ENCODE measurements at regions not wholly inside any gene's neighbourhood (a gene's known extent, or its start where the extent isn't known, plus 50 kb on each side); places are given as distances from the start of the nearest gene placed in this dataset.
"Not testable (repeated sequence)": the region's sequence is repeated elsewhere in the genome, so short reads cannot be mapped to it uniquely, and the experiment has no call there.

DNA sequence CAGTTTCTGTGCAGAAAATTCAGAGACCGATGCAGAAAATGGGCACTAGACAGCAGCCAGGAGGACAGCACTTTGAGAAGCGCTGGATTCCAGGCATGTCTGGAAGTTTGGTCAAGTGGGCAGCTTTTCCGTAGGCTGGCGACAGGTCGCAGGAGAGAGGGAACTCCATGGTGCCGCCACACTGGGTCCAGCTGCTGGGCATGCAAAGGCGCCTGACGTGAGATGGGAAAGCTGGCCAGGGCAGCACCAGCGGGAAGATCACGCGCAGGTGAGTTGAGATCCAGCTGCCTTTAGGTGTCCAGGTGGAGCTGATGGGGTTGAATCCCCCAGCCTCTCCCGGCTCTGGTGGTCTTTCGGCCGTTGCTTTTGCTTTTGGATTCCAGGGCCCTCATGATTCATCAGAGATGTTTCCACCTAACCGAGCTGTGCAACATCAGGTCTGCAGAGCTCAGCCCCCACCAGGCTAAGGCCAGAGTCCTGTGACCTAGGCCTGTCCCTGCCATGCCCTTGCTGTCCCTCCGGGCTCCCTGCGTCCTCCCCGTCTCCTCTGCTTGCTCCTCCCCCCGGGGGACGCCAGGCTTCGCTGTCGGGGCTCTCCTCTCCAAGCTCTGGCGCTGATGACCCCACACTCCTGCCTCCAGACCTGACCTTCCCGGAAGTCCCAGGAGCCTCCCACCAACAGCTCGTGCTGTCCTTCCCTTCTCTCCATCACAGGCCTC lies 1001.7 kb downstream of the BRD1 start:
- DNase-seq, result peak; percentile 49
- Histone ChIP-seq H3K27me3 (ENCODE audit: control insufficient read depth, insufficient read depth, low read length) (no peaks in the 10 kb centered on the region), H3K36me3 (replicated peaks; ENCODE audit: control insufficient read depth, insufficient read depth, low read length) (no peaks in the 10 kb centered on the region), H3K4me3 (ENCODE audit: insufficient read depth, low read depth, low read length) (no peak overlapping the region)

GRCh38 chr22:48824712-48825651 lies 1002.7 kb downstream of the BRD1 start:
- Histone ChIP-seq H3K4me3 (ENCODE audit: insufficient read depth, low read depth, low read length) (no peak overlapping the region), H3K36me3 (replicated peaks; ENCODE audit: control insufficient read depth, insufficient read depth, low read length) (no peaks in the 10 kb centered on the region), H3K27me3 (ENCODE audit: control insufficient read depth, insufficient read depth, low read length) (no peaks in the 10 kb centered on the region)
- peak; percentile 42 for DNase-seq

- Histone ChIP-seq H3K36me3 (replicated peaks; ENCODE audit: control insufficient read depth, insufficient read depth, low read length) (no peaks in the 10 kb centered on the region), H3K4me3 (ENCODE audit: insufficient read depth, low read depth, low read length) (no peak overlapping the region), H3K27me3 (ENCODE audit: control insufficient read depth, insufficient read depth, low read length) (no peaks in the 10 kb centered on the region)
- peak; percentile 30 for DNase-seq
Measured at GRCh38 chr22:48823941-48824340, 1003.7 kb downstream of the BRD1 start.

DNA sequence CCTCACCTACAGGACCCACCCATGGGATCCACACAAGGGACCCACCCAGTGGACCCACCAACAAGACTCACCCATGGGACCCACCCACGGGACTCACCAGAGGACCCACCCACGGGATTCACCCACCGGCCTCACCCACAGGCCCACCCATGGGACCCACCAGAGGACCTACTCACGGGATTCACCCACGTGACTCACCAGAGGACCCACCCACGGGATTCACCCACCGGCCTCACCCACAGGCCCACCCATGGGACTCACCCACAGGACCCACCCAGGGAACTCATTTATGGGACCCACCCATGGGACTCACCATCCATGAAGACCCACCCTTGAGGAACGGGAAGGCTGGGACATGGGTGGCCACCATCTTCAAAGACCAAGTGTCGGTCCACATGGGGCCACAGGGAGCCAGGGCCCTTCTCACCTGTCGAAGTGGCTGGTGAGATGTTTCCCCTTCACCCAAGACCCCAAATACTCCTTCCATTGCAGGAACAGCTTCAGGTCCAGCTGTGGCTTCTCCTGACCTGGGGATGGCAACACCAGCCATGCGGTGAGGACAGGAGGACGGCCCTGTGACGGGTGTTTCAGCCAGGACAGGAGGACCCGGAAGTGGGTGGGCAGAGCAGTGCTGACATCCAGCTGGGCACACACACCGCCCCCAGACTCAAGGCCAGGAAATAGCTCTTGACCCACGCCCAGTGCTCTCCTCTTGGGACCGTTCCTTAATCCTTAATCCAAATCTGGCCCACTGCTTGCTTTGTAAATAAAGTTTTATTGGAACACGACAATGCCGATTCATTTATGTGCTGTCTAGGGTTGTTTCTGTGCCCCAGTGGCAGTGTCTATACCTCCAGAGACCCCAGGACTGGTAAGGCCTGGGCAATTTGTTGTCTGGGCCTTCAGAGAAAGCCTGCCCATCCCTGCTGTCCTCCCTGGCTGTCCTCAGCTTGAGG lies 1005.1 kb downstream of the BRD1 start:
- no peaks in the 10 kb centered on the region for H3K27me3 ChIP-seq (ENCODE audit: control insufficient read depth, insufficient read depth, low read length)
- no peaks in the 10 kb centered on the region for H3K36me3 ChIP-seq (replicated peaks; ENCODE audit: control insufficient read depth, insufficient read depth, low read length)
- DNase-seq, result no peak
- no peak overlapping the region for H3K4me3 ChIP-seq (ENCODE audit: insufficient read depth, low read depth, low read length)

- DNase-seq, result peak; percentile 43
- Histone ChIP-seq H3K4me3 (ENCODE audit: insufficient read depth, low read depth, low read length) (no peak overlapping the region), H3K36me3 (replicated peaks; ENCODE audit: control insufficient read depth, insufficient read depth, low read length) (no peaks in the 10 kb centered on the region), H3K27me3 (ENCODE audit: control insufficient read depth, insufficient read depth, low read length) (no peaks in the 10 kb centered on the region)
Measured at GRCh38 chr22:48821727-48822126, 1005.9 kb downstream of the BRD1 start.

GRCh38 chr22:48821346-48821690 lies 1006.4 kb downstream of the BRD1 start:
- Histone ChIP-seq H3K27me3 (ENCODE audit: control insufficient read depth, insufficient read depth, low read length) (no peaks in the 10 kb centered on the region), H3K36me3 (replicated peaks; ENCODE audit: control insufficient read depth, insufficient read depth, low read length) (no peaks in the 10 kb centered on the region), H3K4me3 (ENCODE audit: insufficient read depth, low read depth, low read length) (no peak overlapping the region)
- DNase-seq, result peak; percentile 50

- H3K4me3 ChIP-seq (ENCODE audit: insufficient read depth, low read depth, low read length), result no peak overlapping the region
- no peaks in the 10 kb centered on the region for H3K36me3 ChIP-seq (replicated peaks; ENCODE audit: control insufficient read depth, insufficient read depth, low read length)
- peak; percentile 29 for DNase-seq
- no peaks in the 10 kb centered on the region for H3K27me3 ChIP-seq (ENCODE audit: control insufficient read depth, insufficient read depth, low read length)
Measured at GRCh38 chr22:48820481-48821345, 1007.0 kb downstream of the BRD1 start.

- H3K36me3 ChIP-seq (replicated peaks; ENCODE audit: control insufficient read depth, insufficient read depth, low read length), result no peaks in the 10 kb centered on the region
- no peaks in the 10 kb centered on the region for H3K27me3 ChIP-seq (ENCODE audit: control insufficient read depth, insufficient read depth, low read length)
- no peak overlapping the region for H3K4me3 ChIP-seq (ENCODE audit: insufficient read depth, low read depth, low read length)
Measured at GRCh38 chr22:48819961-48820360, 1007.7 kb downstream of the BRD1 start.

GRCh38 chr22:48819232-48819631 lies 1008.4 kb downstream of the BRD1 start:
- no peak for DNase-seq
- Histone ChIP-seq H3K36me3 (replicated peaks; ENCODE audit: control insufficient read depth, insufficient read depth, low read length) (no peaks in the 10 kb centered on the region), H3K4me3 (ENCODE audit: insufficient read depth, low read depth, low read length) (no peak overlapping the region), H3K27me3 (ENCODE audit: control insufficient read depth, insufficient read depth, low read length) (no peaks in the 10 kb centered on the region)

More at GRCh38 chr22:48819961-48820360, 1007.7 kb downstream of the BRD1 start:
- no peak for DNase-seq

GRCh38 chr22:48817491-48817890 lies 1010.2 kb downstream of the BRD1 start:
- not testable (repeated sequence) for H3K4me3 ChIP-seq (ENCODE audit: insufficient read depth, low read depth, low read length); DNase-seq; H3K27me3 ChIP-seq (ENCODE audit: control insufficient read depth, insufficient read depth, low read length); H3K36me3 ChIP-seq (replicated peaks; ENCODE audit: control insufficient read depth, insufficient read depth, low read length)

GRCh38 chr22:48811885-48812284 lies 1015.8 kb downstream of the BRD1 start:
- no peak for DNase-seq
- Histone ChIP-seq H3K27me3 (ENCODE audit: control insufficient read depth, insufficient read depth, low read length) (no peaks in the 10 kb centered on the region), H3K4me3 (ENCODE audit: insufficient read depth, low read depth, low read length) (no peak overlapping the region), H3K36me3 (replicated peaks; ENCODE audit: control insufficient read depth, insufficient read depth, low read length) (no peaks in the 10 kb centered on the region)

GRCh38 chr22:48808038-48808960 lies 1019.4 kb downstream of the BRD1 start:
- Histone ChIP-seq H3K27me3 (ENCODE audit: control insufficient read depth, insufficient read depth, low read length) (no peaks in the 10 kb centered on the region), H3K36me3 (replicated peaks; ENCODE audit: control insufficient read depth, insufficient read depth, low read length) (no peaks in the 10 kb centered on the region), H3K4me3 (ENCODE audit: insufficient read depth, low read depth, low read length) (no peak overlapping the region)
- no peak for DNase-seq

- H3K27me3 ChIP-seq (ENCODE audit: control insufficient read depth, insufficient read depth, low read length), result no peaks in the 10 kb centered on the region
- H3K4me3 ChIP-seq (ENCODE audit: insufficient read depth, low read depth, low read length), result no peak overlapping the region
- no peak for DNase-seq
- H3K36me3 ChIP-seq (replicated peaks; ENCODE audit: control insufficient read depth, insufficient read depth, low read length), result no peaks in the 10 kb centered on the region
Measured at GRCh38 chr22:48807155-48807554, 1020.5 kb downstream of the BRD1 start.

All from H7 (cell line).